HepG2 (cell line): ENCODE measurements at regions not wholly inside any gene's neighbourhood (a gene's known extent, or its start where the extent isn't known, plus 50 kb on each side); places are given as distances from the start of the nearest gene placed in this dataset.

Source experiments
- ATAC-seq: fragments of 200-7000 bp; cut with Tn5 transposase; 3 replicates; pipeline ENCODE4 v1.9.1; 2020; ENCODE audit warnings: mild to moderate bottlenecking, moderate library complexity
- BruUV-seq: library from RNA; stranded (reverse); fragments of 400-500 nt; replicated peaks from 2 replicates; lab custom pipeline; 2021; lab: Mats Ljungman, UMichigan
- CTCF ChIA-PET: fragments of 300-600 bp; formaldehyde crosslinking; extraction: SDS; loops from one replicate; lab custom pipeline; 2021; ENCODE audit warnings: low total read pairs, inconsistent platforms, low intra/inter-chr PET ratio; lab: Yijun Ruan, JAX
- POLR2A ChIA-PET: fragments of 350-600 bp; sonication (Branson Sonifier 250); formaldehyde crosslinking; loops from one replicate; lab custom pipeline; 2020; ENCODE audit warnings: antibody characterized with exemption, inconsistent platforms; lab: Yijun Ruan, JAX
- DNase-seq: peaks from one replicate; pipeline ENCODE4 v3.0.0-alpha.2; 2015; ENCODE audit warnings: low spot score
- FAIRE-seq: peaks from 3 replicates; lab custom pipeline; 2011; peaks lifted over from hg19 to GRCh38; lab: Jason Lieb, UNC
- H2AFZ ChIP-seq: one replicate; pipeline ENCODE4 v1.6.1; 2011; ENCODE audit warnings: low read length, inconsistent platforms
- H3K27ac ChIP-seq: fragments of 300-600 bp; 3 replicates; pipeline ENCODE4 v1.8.0; 2011; ENCODE audit warnings: mixed run types, mild to moderate bottlenecking, mixed read lengths, low read length, inconsistent platforms; ENCODE audit not compliant: insufficient read depth; ENCODE audit errors: extremely low read length
- H3K27me3 ChIP-seq, 2 experiments: fragments of 200-600 bp in 1 of 2; 2 replicates in 1 of 2; 3 replicates in 1 of 2; pipeline versions ENCODE4 v1.6.0 to v1.8.0; 2011; ENCODE audit warnings: low read length in 2 of 2, mild to moderate bottlenecking in 2 of 2, moderate library complexity in 2 of 2, inconsistent platforms in 1 of 2; ENCODE audit not compliant: insufficient read depth in 2 of 2, control insufficient read depth in 1 of 2
- H3K36me3 ChIP-seq, 2 experiments: fragments of 200-600 bp in 1 of 2; replicated peaks in 1 of 2; 2 replicates in 1 of 2; 3 replicates in 1 of 2; pipeline versions ENCODE4 v1.5.1 to v1.8.0; 2011; ENCODE audit warnings: low read length in 2 of 2, inconsistent platforms in 1 of 2; ENCODE audit not compliant: insufficient read depth in 2 of 2, control insufficient read depth in 1 of 2
- H3K4me1 ChIP-seq: 2 replicates; pipeline ENCODE4 v1.5.1; 2012; ENCODE audit warnings: low read length, inconsistent platforms; ENCODE audit not compliant: insufficient read depth
- H3K4me2 ChIP-seq: 2 replicates; pipeline ENCODE4 v1.6.0; 2011; ENCODE audit warnings: low read depth, low read length, inconsistent platforms
- H3K4me3 ChIP-seq, 3 experiments: fragments of 200-600 bp in 1 of 3; sonication (generic), shearing (Covaris generic) in 1 of 3; replicated peaks in 1 of 3; 2 replicates each; pipeline ENCODE4 v1.5.1; 2011 to 2016; ENCODE audit warnings: low read length in 3 of 3, inconsistent platforms in 2 of 3, low read depth in 2 of 3, mild to moderate bottlenecking in 2 of 3, control low read depth in 1 of 3, mixed read lengths in 1 of 3; ENCODE audit not compliant: insufficient read depth in 1 of 3
- H3K79me2 ChIP-seq: one replicate; pipeline ENCODE4 v1.6.1; 2011; ENCODE audit warnings: low read length, inconsistent platforms; ENCODE audit not compliant: insufficient read depth
- H3K9ac ChIP-seq: 2 replicates; pipeline ENCODE4 v1.6.0; 2011; ENCODE audit warnings: mild to moderate bottlenecking, low read depth, low read length, inconsistent platforms; ENCODE audit not compliant: insufficient read depth
- H3K9me3 ChIP-seq: 2 replicates; pipeline ENCODE4 v1.5.1; 2012; ENCODE audit warnings: mild to moderate bottlenecking, low read length
- H4K20me1 ChIP-seq: 2 replicates; pipeline ENCODE4 v1.6.0; 2011; ENCODE audit warnings: inconsistent platforms, mild to moderate bottlenecking, low read length, moderate library complexity; ENCODE audit not compliant: insufficient read depth
- CAMTA2 ChIP-seq: sonication (generic); formaldehyde crosslinking; IDR thresholded peaks from 2 replicates; pipeline ENCODE4 v1.4.0; 2020; ENCODE audit warnings: mild to moderate bottlenecking, missing genetic modification reagents, borderline replicate concordance
- CCAR2 ChIP-seq: fragments of 200-400 bp; formaldehyde crosslinking; optimal IDR thresholded peaks from 2 replicates; pipeline ENCODE3; 2018; ENCODE audit warnings: low read depth, mild to moderate bottlenecking, low read length, moderate library complexity
- FOXP1 ChIP-seq, 2 experiments: fragments of 450-650 bp in 1 of 2; IDR thresholded peaks; 2 replicates each; pipeline ENCODE4 v1.6.1; 2017 to 2018; ENCODE audit warnings: antibody characterized with exemption in 1 of 2
- MED1 ChIP-seq: sonication (generic); formaldehyde crosslinking; IDR thresholded peaks from 2 replicates; pipeline ENCODE4 v1.4.0; 2020; ENCODE audit warnings: missing genetic modification reagents
- MTA3 ChIP-seq: sonication (generic); formaldehyde crosslinking; IDR thresholded peaks from 2 replicates; pipeline ENCODE4 v1.4.0; 2020; ENCODE audit warnings: missing genetic modification reagents
- MYC ChIP-seq: sonication (generic); formaldehyde crosslinking; IDR thresholded peaks from 2 replicates; pipeline ENCODE4 v1.9.0; 2021; ENCODE audit warnings: missing genetic modification reagents, borderline replicate concordance
- NR2C2 ChIP-seq: sonication (generic); formaldehyde crosslinking; IDR thresholded peaks from 2 replicates; pipeline ENCODE4 v1.4.0; 2020; ENCODE audit warnings: missing genetic modification reagents, mild to moderate bottlenecking, moderate library complexity, borderline replicate concordance
- NR2F2 ChIP-seq: IDR thresholded peaks from 2 replicates; pipeline ENCODE4 v1.6.1; 2012; ENCODE audit warnings: low read depth, inconsistent platforms, borderline replicate concordance
- RAD21 ChIP-seq: fragments of 450-650 bp; formaldehyde crosslinking; IDR thresholded peaks from 2 replicates; pipeline ENCODE4 v1.5.0; 2020; ENCODE audit warnings: mild to moderate bottlenecking
- RXRA ChIP-seq: sonication (generic); formaldehyde crosslinking; IDR thresholded peaks from 2 replicates; pipeline ENCODE4 v1.5.1; 2020; ENCODE audit warnings: missing genetic modification reagents
- SYNCRIP ChIP-seq: fragments of 200-400 bp; formaldehyde crosslinking; IDR thresholded peaks from 2 replicates; pipeline ENCODE4 v1.6.1; 2018; ENCODE audit warnings: mild to moderate bottlenecking, low read depth, low read length; ENCODE audit not compliant: insufficient read depth
- U2AF1 ChIP-seq: fragments of 200-400 bp; formaldehyde crosslinking; optimal IDR thresholded peaks from 2 replicates; pipeline ENCODE3; 2017; ENCODE audit warnings: mild to moderate bottlenecking, low read depth, low read length
- ZFYVE20 ChIP-seq: sonication (generic); formaldehyde crosslinking; IDR thresholded peaks from 2 replicates; pipeline ENCODE4 v1.8.0; 2023; ENCODE audit warnings: low read depth, mild to moderate bottlenecking, moderate library complexity, missing genetic modification reagents, borderline replicate concordance
- ZNF7 ChIP-seq: IDR thresholded peaks from 2 replicates; pipeline ENCODE4 v1.6.1; 2016; ENCODE audit warnings: missing biosample characterization, missing genetic modification reagents
- ZNF792 ChIP-seq: IDR thresholded peaks from 2 replicates; pipeline ENCODE4 v1.6.1; 2016
- WGBS: methylation state at CpG from one replicate; pipeline ENCODE4 v1.1.6; 2017; ENCODE audit warnings: low lambda C conversion rate; 5-methylcytosine and 5-hydroxymethylcytosine counted together
- in situ Hi-C: cut with HindIII; loops from 2 replicates; pipeline ENCODE4 v1.10.0; 2017; ENCODE audit warnings: low pct_unique_long_range_greater_than_20kb; ENCODE audit not compliant: extremely low pct_ligation_motif_present
- intact Hi-C: fragments of 100-400 bp; cut with micrococcal nuclease; formaldehyde crosslinking; loops from one replicate; pipeline ENCODE4 v1.10.0; 2022; ENCODE audit not compliant: unreplicated experiment
- TF ChIP-seq, protein P1 (sequence below): IDR thresholded peaks from 2 replicates; pipeline ENCODE4 v1.6.1; 2016; ENCODE audit warnings: mild to moderate bottlenecking, missing biosample characterization, missing genetic modification reagents
- TF ChIP-seq, protein P2 (sequence below): sonication (generic); formaldehyde crosslinking; IDR thresholded peaks from 2 replicates; pipeline ENCODE4 v1.4.0; 2020; ENCODE audit warnings: missing genetic modification reagents

DNA sequence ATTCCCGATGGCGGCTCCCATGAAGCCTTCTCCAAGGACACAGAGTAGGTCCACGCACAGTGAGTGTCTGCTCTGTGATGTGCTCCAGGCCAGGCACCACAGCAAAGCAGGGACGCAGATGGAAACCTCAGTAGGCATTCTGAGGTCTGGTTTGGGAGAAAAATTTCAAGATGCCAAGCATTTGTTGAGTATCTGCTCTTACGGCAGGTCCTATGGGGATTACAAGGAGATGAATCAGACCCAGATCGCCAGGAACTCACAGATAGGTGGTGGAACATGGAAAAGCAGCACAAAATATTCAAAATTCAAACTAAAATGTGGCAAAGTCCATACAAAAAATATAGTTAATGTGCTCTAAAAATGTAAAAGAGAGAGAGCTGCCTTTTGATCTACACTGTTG lies 684.9 kb upstream of the TMEM132C start:
- no peaks in the 10 kb centered on the region for H3K4me1 ChIP-seq
- FAIRE-seq (no peak), ATAC-seq (no peak), DNase-seq (no peak)
- no peak overlapping the region for H3K4me2 ChIP-seq
- BruUV-seq: no TSS peak
- H4K20me1 ChIP-seq: no peaks in the 10 kb centered on the region
- H3K4me3 ChIP-seq: no peak overlapping the region
- H3K9ac ChIP-seq: no peak overlapping the region
- H3K27me3 ChIP-seq: no peaks in the 10 kb centered on the region
- no peaks in the 10 kb centered on the region for H3K79me2 ChIP-seq
- no peak overlapping the region for H2AFZ ChIP-seq
- POLR2A ChIA-PET: no interaction called here
- peaks cover 8% of the 10 kb centered on the region for H3K9me3 ChIP-seq
- intact Hi-C loops (no loop called here), in situ Hi-C loops (no loop called here)
- H3K27ac ChIP-seq: no peak overlapping the region
- WGBS: 20% methylated on average over 6 of the region's 6 CpGs
- TF ChIP-seq FOXP1 (IDR thresholded peaks at IDR 0.05) (no peak), FOXP1 (CRISPR knock-in tag; IDR thresholded peaks at IDR 0.05) (no peak), U2AF1 (no peak), NR2C2 (no peak), MYC (CRISPR knock-in tag) (no peak), RXRA (CRISPR knock-in tag) (no peak), ZNF792 (CRISPR knock-in tag) (no peak), CAMTA2 (no peak), ZFYVE20 (no peak)
- TF ChIP-seq, protein P1, sequence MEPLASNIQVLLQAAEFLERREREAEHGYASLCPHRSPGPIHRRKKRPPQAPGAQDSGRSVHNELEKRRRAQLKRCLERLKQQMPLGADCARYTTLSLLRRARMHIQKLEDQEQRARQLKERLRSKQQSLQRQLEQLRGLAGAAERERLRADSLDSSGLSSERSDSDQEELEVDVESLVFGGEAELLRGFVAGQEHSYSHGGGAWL (CRISPR knock-in tag): no peak
- TF ChIP-seq, all 625 proteins: peak for 0
- no peaks in the 10 kb centered on the region for H3K36me3 ChIP-seq
- CTCF ChIA-PET: no interaction called here

DNA sequence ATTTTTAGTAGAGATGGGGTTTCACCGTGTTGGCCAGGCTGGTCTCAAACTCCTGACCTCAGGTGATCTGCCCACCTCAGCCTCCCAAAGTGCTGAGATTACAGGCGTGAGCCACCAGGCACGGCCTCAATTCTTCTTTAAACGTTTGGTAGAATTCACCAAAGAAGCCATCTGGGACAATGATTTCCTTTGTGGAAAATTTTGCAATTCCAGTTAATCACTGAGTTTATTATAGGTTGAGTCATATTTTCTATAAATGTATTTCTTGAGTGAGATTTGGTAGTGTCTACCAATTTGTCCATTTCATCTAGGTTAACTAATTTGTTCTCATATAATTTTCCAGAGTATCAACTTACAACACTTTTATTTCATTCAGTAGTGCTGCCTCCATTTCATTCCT lies 683.9 kb upstream of the TMEM132C start:
- Histone ChIP-seq H3K9ac (no peak overlapping the region), H3K27me3 (no peaks in the 10 kb centered on the region), H3K27ac (no peak overlapping the region), H4K20me1 (no peaks in the 10 kb centered on the region), H3K4me2 (no peak overlapping the region), H3K36me3 (no peaks in the 10 kb centered on the region), H3K4me1 (no peaks in the 10 kb centered on the region), H3K79me2 (no peaks in the 10 kb centered on the region), H3K4me3 (no peak overlapping the region), H3K9me3 (peaks cover 8% of the 10 kb centered on the region), H2AFZ (no peak overlapping the region)
- WGBS: 18% methylated on average over 4 of the region's 4 CpGs
- ATAC-seq (no peak), DNase-seq (no peak), FAIRE-seq (no peak)
- intact Hi-C loops: no loop called here
- in situ Hi-C loops: no loop called here
- CTCF ChIA-PET: no interaction called here
- POLR2A ChIA-PET: no interaction called here
- no TSS peak for BruUV-seq
- TF ChIP-seq CCAR2 (no peak), NR2F2 (no peak), ZNF7 (CRISPR knock-in tag) (no peak), SYNCRIP (no peak), MED1 (CRISPR knock-in tag) (no peak), MTA3 (CRISPR knock-in tag) (no peak), RAD21 (no peak)
- TF ChIP-seq, protein P2, sequence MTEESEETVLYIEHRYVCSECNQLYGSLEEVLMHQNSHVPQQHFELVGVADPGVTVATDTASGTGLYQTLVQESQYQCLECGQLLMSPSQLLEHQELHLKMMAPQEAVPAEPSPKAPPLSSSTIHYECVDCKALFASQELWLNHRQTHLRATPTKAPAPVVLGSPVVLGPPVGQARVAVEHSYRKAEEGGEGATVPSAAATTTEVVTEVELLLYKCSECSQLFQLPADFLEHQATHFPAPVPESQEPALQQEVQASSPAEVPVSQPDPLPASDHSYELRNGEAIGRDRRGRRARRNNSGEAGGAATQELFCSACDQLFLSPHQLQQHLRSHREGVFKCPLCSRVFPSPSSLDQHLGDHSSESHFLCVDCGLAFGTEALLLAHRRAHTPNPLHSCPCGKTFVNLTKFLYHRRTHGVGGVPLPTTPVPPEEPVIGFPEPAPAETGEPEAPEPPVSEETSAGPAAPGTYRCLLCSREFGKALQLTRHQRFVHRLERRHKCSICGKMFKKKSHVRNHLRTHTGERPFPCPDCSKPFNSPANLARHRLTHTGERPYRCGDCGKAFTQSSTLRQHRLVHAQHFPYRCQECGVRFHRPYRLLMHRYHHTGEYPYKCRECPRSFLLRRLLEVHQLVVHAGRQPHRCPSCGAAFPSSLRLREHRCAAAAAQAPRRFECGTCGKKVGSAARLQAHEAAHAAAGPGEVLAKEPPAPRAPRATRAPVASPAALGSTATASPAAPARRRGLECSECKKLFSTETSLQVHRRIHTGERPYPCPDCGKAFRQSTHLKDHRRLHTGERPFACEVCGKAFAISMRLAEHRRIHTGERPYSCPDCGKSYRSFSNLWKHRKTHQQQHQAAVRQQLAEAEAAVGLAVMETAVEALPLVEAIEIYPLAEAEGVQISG (CRISPR knock-in tag): no peak
